HCT116 (cell line): ENCODE measurements at regions not wholly inside any gene's neighbourhood (a gene's known extent, or its start where the extent isn't known, plus 50 kb on each side); places are given as distances from the start of the nearest gene placed in this dataset.

Source experiments
- ATAC-seq: fragments of 200-7000 bp; cut with Tn5 transposase; 2 replicates; pipeline ENCODE4 v1.9.1; 2020; ENCODE audit warnings: mild to moderate bottlenecking, moderate library complexity
- BruUV-seq: library from RNA; stranded (reverse); fragments of 400-500 nt; replicated peaks from 2 replicates; lab custom pipeline; 2021; lab: Mats Ljungman, UMichigan
- CTCF ChIA-PET: fragments of 300-600 bp; sonication (Branson Sonifier 250); formaldehyde crosslinking; loops from one replicate; lab custom pipeline; 2021; ENCODE audit warnings: antibody characterized with exemption; lab: Charles Lee
- POLR2A ChIA-PET: fragments of 300-600, 350-600 bp; sonication (Branson Sonifier 250); formaldehyde crosslinking; loops from one replicate; lab custom pipeline; 2021; ENCODE audit warnings: antibody characterized with exemption; lab: Charles Lee
- RAD21 ChIA-PET, 2 experiments: fragments of 300-600 bp; sonication (Branson Sonifier 250); formaldehyde crosslinking; loops; one replicate each; lab custom pipeline; 2023; ENCODE audit warnings: low total read pairs in 2 of 2; ENCODE audit not compliant: uncharacterized antibody in 2 of 2, unreplicated experiment in 2 of 2, low non-redundant PET in 1 of 2; lab: Charles Lee
- DNase-seq: peaks from one replicate; pipeline ENCODE4 v3.0.0-alpha.2; 2010; ENCODE audit warnings: low read depth, low spot score
- H2AFZ ChIP-seq: fragments of 200-600 bp; shearing (Covaris generic), sonication (generic); 2 replicates; pipeline ENCODE4 v1.6.1; 2017; ENCODE audit warnings: low read depth, mixed run types, mixed read lengths, antibody characterized with exemption, low read length; ENCODE audit not compliant: poor library complexity, severe bottlenecking
- H3K27ac ChIP-seq: 2 replicates; pipeline ENCODE4 v1.5.1; 2012; ENCODE audit warnings: low read depth, low read length
- H3K27me3 ChIP-seq: fragments of 200-600 bp; sonication (generic); 2 replicates; pipeline ENCODE4 v1.6.1; 2016; ENCODE audit warnings: mixed run types, low read length, mixed read lengths; ENCODE audit not compliant: insufficient read depth
- H3K36me3 ChIP-seq, 2 experiments: fragments of 200-500 bp in 1 of 2; fragments of 200-600 bp in 1 of 2; sonication (Bioruptor generic) in 1 of 2; sonication (generic) in 1 of 2; 2 replicates each; pipeline versions ENCODE4 v1.5.1 to v1.6.1; 2014 to 2016; ENCODE audit warnings: low read length in 2 of 2, inconsistent platforms in 1 of 2, mixed read lengths in 1 of 2, mixed run types in 1 of 2; ENCODE audit not compliant: insufficient read depth in 2 of 2, control insufficient read depth in 1 of 2
- H3K4me1 ChIP-seq, 2 experiments: fragments of 200-600 bp in 1 of 2; sonication (generic) in 1 of 2; 2 replicates each; pipeline versions ENCODE4 v1.5.1 to v1.6.1; 2012 to 2017; ENCODE audit warnings: low read length in 2 of 2, inconsistent platforms in 1 of 2, mild to moderate bottlenecking in 1 of 2, mixed read lengths in 1 of 2, mixed run types in 1 of 2, moderate library complexity in 1 of 2; ENCODE audit not compliant: insufficient read depth in 2 of 2, control insufficient read depth in 1 of 2
- H3K4me2 ChIP-seq: fragments of 200-600 bp; sonication (generic); 2 replicates; pipeline ENCODE4 v1.6.1; 2017; ENCODE audit warnings: mixed run types, low read length, mixed read lengths
- H3K4me3 ChIP-seq, 2 experiments: fragments of 200-600 bp in 1 of 2; sonication (generic) in 1 of 2; replicated peaks in 1 of 2; 2 replicates each; pipeline ENCODE4 v1.5.1; 2011 to 2016; ENCODE audit warnings: low read length in 2 of 2, control low read depth in 1 of 2, low read depth in 1 of 2, mild to moderate bottlenecking in 1 of 2, mixed read lengths in 1 of 2, mixed run types in 1 of 2
- H3K79me2 ChIP-seq: fragments of 200-600 bp; sonication (generic); 2 replicates; pipeline ENCODE4 v1.6.1; 2017; ENCODE audit warnings: mild to moderate bottlenecking, mixed run types, low read length, moderate library complexity, mixed read lengths; ENCODE audit not compliant: insufficient read depth
- H3K9ac ChIP-seq: fragments of 200-600 bp; sonication (generic); 2 replicates; pipeline ENCODE4 v1.6.1; 2016; ENCODE audit warnings: low read length, mixed read lengths
- H3K9me2 ChIP-seq: fragments of 200-600 bp; sonication (generic), shearing (Covaris generic); 2 replicates; pipeline ENCODE4 v1.6.1; 2017; ENCODE audit warnings: mixed run types, mild to moderate bottlenecking, moderate library complexity; ENCODE audit not compliant: insufficient read depth
- H3K9me3 ChIP-seq, 2 experiments: fragments of 200-500 bp in 1 of 2; fragments of 200-600 bp in 1 of 2; sonication (Bioruptor generic) in 1 of 2; sonication (generic) in 1 of 2; 2 replicates each; pipeline ENCODE4 v1.6.1; 2014 to 2017; ENCODE audit warnings: low read length in 2 of 2, mixed read lengths in 2 of 2, inconsistent platforms in 1 of 2, low read depth in 1 of 2, mild to moderate bottlenecking in 1 of 2, mixed run types in 1 of 2, moderate library complexity in 1 of 2; ENCODE audit not compliant: control insufficient read depth in 1 of 2, insufficient read depth in 1 of 2
- H4K20me1 ChIP-seq: fragments of 200-600 bp; sonication (generic), shearing (Covaris generic); 2 replicates; pipeline ENCODE4 v1.6.1; 2017; ENCODE audit warnings: mixed run types, mild to moderate bottlenecking, moderate library complexity; ENCODE audit not compliant: insufficient read depth
- CBX3 ChIP-seq: IDR thresholded peaks from 2 replicates; pipeline ENCODE4 v1.6.1; 2012; ENCODE audit warnings: low read depth
- CEBPB ChIP-seq: IDR thresholded peaks from 2 replicates; pipeline ENCODE4 v1.6.1; 2012; ENCODE audit warnings: low read depth
- EGR1 ChIP-seq: IDR thresholded peaks from 2 replicates; pipeline ENCODE4 v1.6.1; 2012; ENCODE audit warnings: low read depth
- ELF1 ChIP-seq: IDR thresholded peaks from 2 replicates; pipeline ENCODE4 v1.6.1; 2012; ENCODE audit warnings: low read depth, borderline replicate concordance
- EZH2 ChIP-seq: fragments of 200-600 bp; sonication (generic); IDR thresholded peaks from 2 replicates; pipeline ENCODE4 v1.6.1; 2017; ENCODE audit warnings: antibody characterized with exemption, mixed run types
- EZH2phosphoT487 ChIP-seq: fragments of 200-600 bp; IDR thresholded peaks from 2 replicates; pipeline ENCODE4 v1.6.1; 2018; ENCODE audit warnings: antibody characterized with exemption, borderline replicate concordance
- JUND ChIP-seq: IDR thresholded peaks from 2 replicates; pipeline ENCODE4 v1.6.1; 2012
- POLR2A ChIP-seq: IDR thresholded peaks from 2 replicates; pipeline ENCODE4 v1.7.0; 2011; ENCODE audit warnings: borderline replicate concordance; ENCODE audit not compliant: insufficient read depth, insufficient read length; ENCODE audit errors: extremely low read depth
- RAD21 ChIP-seq: IDR thresholded peaks from 2 replicates; pipeline ENCODE4 v1.6.1; 2012; ENCODE audit warnings: low read depth, mild to moderate bottlenecking
- SIN3A ChIP-seq: IDR thresholded peaks from 2 replicates; pipeline ENCODE4 v1.6.1; 2012; ENCODE audit warnings: low read depth
- SP1 ChIP-seq: IDR thresholded peaks from 2 replicates; pipeline ENCODE4 v1.6.1; 2012; ENCODE audit warnings: low read depth
- YY1 ChIP-seq: IDR thresholded peaks from 2 replicates; pipeline ENCODE4 v1.6.1; 2011; ENCODE audit warnings: low read length, low read depth, moderate library complexity, mild to moderate bottlenecking; ENCODE audit not compliant: insufficient replicate concordance; ENCODE audit errors: extremely low read depth
- ZFX ChIP-seq: fragments of 450-650 bp; IDR thresholded peaks from 2 replicates; pipeline ENCODE4 v1.6.1; 2017
- ZNF274 ChIP-seq: fragments of 200-500 bp; sonication (Bioruptor generic); IDR thresholded peaks from 2 replicates; pipeline ENCODE4 v1.6.1; 2014; ENCODE audit warnings: mild to moderate bottlenecking, low read depth, low read length, inconsistent platforms
- intact Hi-C: fragments of 100-400 bp; cut with micrococcal nuclease; formaldehyde crosslinking; loops from 2 replicates; pipeline ENCODE4 v1.10.0; 2022
- TF ChIP-seq, protein P1 (sequence below): IDR thresholded peaks from 2 replicates; pipeline ENCODE4 v1.6.1; 2011; ENCODE audit warnings: mild to moderate bottlenecking, low read length, moderate library complexity; ENCODE audit not compliant: insufficient replicate concordance; ENCODE audit errors: extremely low read depth
- TF ChIP-seq, protein P2 (sequence below): IDR thresholded peaks from 2 replicates; pipeline ENCODE4 v1.6.1; 2012
- TF ChIP-seq, protein P3 (sequence below), 3 experiments: fragments of 200-600 bp in 1 of 3; sonication (generic) in 1 of 3; IDR thresholded peaks in 2 of 3; conservative IDR thresholded peaks in 1 of 3; 2 replicates each; pipeline ENCODE4 v1.5.1; 2012 to 2017; ENCODE audit warnings: low read depth in 2 of 3, low read length in 2 of 3, antibody characterized with exemption in 1 of 3, borderline replicate concordance in 1 of 3, control low read depth in 1 of 3, mild to moderate bottlenecking in 1 of 3, mixed read lengths in 1 of 3, mixed run types in 1 of 3, moderate library complexity in 1 of 3; ENCODE audit not compliant: insufficient read depth in 1 of 3

DNA sequence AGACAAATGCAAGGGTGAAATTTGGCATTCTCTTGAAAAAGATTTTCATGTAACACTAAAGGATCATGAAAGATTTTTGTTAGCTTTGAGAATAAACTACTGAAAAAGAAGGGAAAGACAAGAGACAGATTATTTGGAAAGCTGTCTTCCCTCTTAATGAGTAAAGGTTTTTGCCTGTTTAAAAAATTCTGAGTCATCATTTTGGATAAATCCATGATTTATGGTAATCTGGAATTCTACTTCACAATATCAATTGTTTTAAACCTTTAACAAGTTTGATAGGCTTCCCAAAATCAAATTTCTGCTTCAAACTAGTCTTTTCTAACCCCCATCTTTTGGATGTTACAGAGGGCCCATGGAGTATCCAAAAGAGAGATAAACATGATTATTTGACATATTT lies 641.5 kb upstream of the EPHA6 start:
- no peak overlapping the region for H3K27ac ChIP-seq
- intact Hi-C loops, result no loop called here
- ChIA-PET CTCF (no interaction called here), POLR2A (no interaction called here), RAD21 (no interaction called here)
- no peak overlapping the region for H3K4me3 ChIP-seq
- H3K9me3 ChIP-seq, result peaks cover 17 to 27% of the 10 kb centered on the region in 2 experiments; a peak in 2 of 4 replicates
- H3K9me2 ChIP-seq, result no peaks in the 10 kb centered on the region
- H3K36me3 ChIP-seq, result no peaks in the 10 kb centered on the region
- H2AFZ ChIP-seq, result no peak overlapping the region
- BruUV-seq, result no TSS peak
- no peak for ATAC-seq
- TF ChIP-seq CEBPB (no peak), SP1 (no peak), EZH2phosphoT487 (no peak), POLR2A (no peak), CBX3 (no peak), ZFX (no peak), ELF1 (no peak), EZH2 (no peak), ZNF274 (no peak), EGR1 (no peak), YY1 (no peak), SIN3A (no peak), JUND (no peak), RAD21 (no peak)
- TF ChIP-seq, protein P1, sequence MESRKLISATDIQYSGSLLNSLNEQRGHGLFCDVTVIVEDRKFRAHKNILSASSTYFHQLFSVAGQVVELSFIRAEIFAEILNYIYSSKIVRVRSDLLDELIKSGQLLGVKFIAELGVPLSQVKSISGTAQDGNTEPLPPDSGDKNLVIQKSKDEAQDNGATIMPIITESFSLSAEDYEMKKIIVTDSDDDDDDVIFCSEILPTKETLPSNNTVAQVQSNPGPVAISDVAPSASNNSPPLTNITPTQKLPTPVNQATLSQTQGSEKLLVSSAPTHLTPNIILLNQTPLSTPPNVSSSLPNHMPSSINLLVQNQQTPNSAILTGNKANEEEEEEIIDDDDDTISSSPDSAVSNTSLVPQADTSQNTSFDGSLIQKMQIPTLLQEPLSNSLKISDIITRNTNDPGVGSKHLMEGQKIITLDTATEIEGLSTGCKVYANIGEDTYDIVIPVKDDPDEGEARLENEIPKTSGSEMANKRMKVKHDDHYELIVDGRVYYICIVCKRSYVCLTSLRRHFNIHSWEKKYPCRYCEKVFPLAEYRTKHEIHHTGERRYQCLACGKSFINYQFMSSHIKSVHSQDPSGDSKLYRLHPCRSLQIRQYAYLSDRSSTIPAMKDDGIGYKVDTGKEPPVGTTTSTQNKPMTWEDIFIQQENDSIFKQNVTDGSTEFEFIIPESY, result no peak
- TF ChIP-seq, protein P2, sequence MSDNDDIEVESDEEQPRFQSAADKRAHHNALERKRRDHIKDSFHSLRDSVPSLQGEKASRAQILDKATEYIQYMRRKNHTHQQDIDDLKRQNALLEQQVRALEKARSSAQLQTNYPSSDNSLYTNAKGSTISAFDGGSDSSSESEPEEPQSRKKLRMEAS, result no peak
- TF ChIP-seq, protein P3, sequence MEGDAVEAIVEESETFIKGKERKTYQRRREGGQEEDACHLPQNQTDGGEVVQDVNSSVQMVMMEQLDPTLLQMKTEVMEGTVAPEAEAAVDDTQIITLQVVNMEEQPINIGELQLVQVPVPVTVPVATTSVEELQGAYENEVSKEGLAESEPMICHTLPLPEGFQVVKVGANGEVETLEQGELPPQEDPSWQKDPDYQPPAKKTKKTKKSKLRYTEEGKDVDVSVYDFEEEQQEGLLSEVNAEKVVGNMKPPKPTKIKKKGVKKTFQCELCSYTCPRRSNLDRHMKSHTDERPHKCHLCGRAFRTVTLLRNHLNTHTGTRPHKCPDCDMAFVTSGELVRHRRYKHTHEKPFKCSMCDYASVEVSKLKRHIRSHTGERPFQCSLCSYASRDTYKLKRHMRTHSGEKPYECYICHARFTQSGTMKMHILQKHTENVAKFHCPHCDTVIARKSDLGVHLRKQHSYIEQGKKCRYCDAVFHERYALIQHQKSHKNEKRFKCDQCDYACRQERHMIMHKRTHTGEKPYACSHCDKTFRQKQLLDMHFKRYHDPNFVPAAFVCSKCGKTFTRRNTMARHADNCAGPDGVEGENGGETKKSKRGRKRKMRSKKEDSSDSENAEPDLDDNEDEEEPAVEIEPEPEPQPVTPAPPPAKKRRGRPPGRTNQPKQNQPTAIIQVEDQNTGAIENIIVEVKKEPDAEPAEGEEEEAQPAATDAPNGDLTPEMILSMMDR (IDR thresholded peaks at IDR 0.05 in 2 of 3, conservative IDR thresholded peaks at IDR 0.05 in 1 of 3; ENCODE audit: borderline replicate concordance in 1 of 3, insufficient read depth in 1 of 3, low read depth in 2 of 3, low read length in 2 of 3), result no peak
- TF ChIP-seq, all 23 proteins: peak for 0
- Histone ChIP-seq H3K79me2 (no peaks in the 10 kb centered on the region), H3K9ac (no peak overlapping the region), H4K20me1 (no peaks in the 10 kb centered on the region), H3K4me2 (no peak overlapping the region), H3K27me3 (no peaks in the 10 kb centered on the region), H3K4me1 (no peaks in the 10 kb centered on the region)
- DNase-seq, result no peak
